Endothelial cell of umbilical vein (primary cell): ENCODE measurements at regions not wholly inside any gene's neighbourhood (a gene's known extent, or its start where the extent isn't known, plus 50 kb on each side); places are given as distances from the start of the nearest gene placed in this dataset.

ENCODE experiments used
- CTCF ChIP-seq, 2 donors: IDR thresholded peaks; 1 replicate in 1 of 2; 2 replicates in 1 of 2; pipeline ENCODE4 v1.5.1; 2011; ENCODE audit warnings: low read length in 2 of 2, mild to moderate bottlenecking in 2 of 2, moderate library complexity in 2 of 2, control low read depth in 1 of 2, inconsistent platforms in 1 of 2, low read depth in 1 of 2; ENCODE audit not compliant: insufficient read depth in 1 of 2; ENCODE audit errors: extremely low read depth in 1 of 2
- EZH2 ChIP-seq: IDR thresholded peaks from 2 replicates; pipeline ENCODE4 v1.6.1; 2012; ENCODE audit warnings: borderline replicate concordance, low read depth, mild to moderate bottlenecking, moderate library complexity, low read length, inconsistent platforms; ENCODE audit not compliant: severe bottlenecking
- FOS ChIP-seq: IDR thresholded peaks from 2 replicates; pipeline ENCODE4 v1.6.1; 2011; ENCODE audit warnings: mild to moderate bottlenecking, low read length, moderate library complexity, borderline replicate concordance; ENCODE audit not compliant: insufficient read depth
- JUN ChIP-seq: IDR thresholded peaks from 2 replicates; pipeline ENCODE4 v1.6.1; 2011; ENCODE audit warnings: borderline replicate concordance, low read depth; ENCODE audit not compliant: insufficient read length, insufficient read depth
- POLR2A ChIP-seq: IDR thresholded peaks from 2 replicates; pipeline ENCODE4 v1.6.1; 2012; ENCODE audit warnings: low read depth, mild to moderate bottlenecking, control low read depth, low read length
- POLR2AphosphoS5 ChIP-seq: IDR thresholded peaks from 2 replicates; pipeline ENCODE4 v1.6.1; 2012; ENCODE audit warnings: low read depth, mild to moderate bottlenecking, control low read depth, low read length, moderate library complexity; ENCODE audit not compliant: insufficient read depth

- no peak for TF ChIP-seq POLR2A
- TF ChIP-seq CTCF (IDR thresholded peaks at IDR 0.05; ENCODE audit: extremely low read depth in 1 of 2, insufficient read depth in 1 of 2, low read depth in 1 of 2, low read length in 2 of 2), result no peak
- TF ChIP-seq EZH2, result no peak
- no peak for TF ChIP-seq FOS
- TF ChIP-seq POLR2AphosphoS5, result no peak
- TF ChIP-seq JUN, result no peak
Measured at GRCh38 chr11:134878785-134879184, 466.7 kb upstream of the B3GAT1 start.
